ENCODE measurements at regions not wholly inside any gene's neighbourhood (a gene's known extent, or its start where the extent isn't known, plus 50 kb on each side); places are given as distances from the start of the nearest gene placed in this dataset.

DNA sequence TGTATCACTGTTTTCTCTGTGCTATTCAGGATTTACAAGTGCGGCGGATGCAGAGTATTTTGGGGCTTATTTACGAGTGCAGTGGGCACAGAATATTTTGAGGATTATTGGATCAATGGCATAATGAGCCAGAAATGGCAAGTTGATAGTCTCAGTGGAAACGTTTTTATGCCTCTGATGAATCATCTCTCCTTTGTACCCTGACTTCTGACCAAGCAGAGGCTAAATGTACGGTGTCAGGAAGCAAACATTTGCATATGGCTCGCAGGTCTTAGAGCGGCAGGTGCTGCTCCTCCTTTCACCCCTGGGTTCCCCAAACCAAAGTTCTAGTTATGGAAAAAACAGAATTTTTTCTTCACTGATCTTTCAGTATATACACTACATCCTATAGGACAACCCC lies 94.5 kb downstream of the LIG4 start:
- H3K9me3 ChIP-seq (ENCODE audit: control insufficient read depth in 2 of 2, insufficient read depth in 1 of 2, low read length in 1 of 2) = no peaks in the 10 kb centered on the region
- H3K27ac ChIP-seq (ENCODE audit: low read depth in 1 of 2, low read length in 1 of 2) = no peak overlapping the region
- no peaks in the 10 kb centered on the region for H3K4me1 ChIP-seq (ENCODE audit: control insufficient read depth in 2 of 2, insufficient read depth in 2 of 2, low read length in 2 of 2)
- no peak overlapping the region for H3K4me3 ChIP-seq (ENCODE audit: low read length in 2 of 2)
- DNase-seq (ENCODE audit: low read depth in 6 of 9, low spot score in 9 of 9) = no peak
- WGBS = 79% methylated on average over 7 of the region's 7 CpGs
- H3K27me3 ChIP-seq (ENCODE audit: control insufficient read depth in 2 of 2, insufficient read depth in 1 of 2, low read length in 1 of 2) = no peaks in the 10 kb centered on the region
- H3K36me3 ChIP-seq (ENCODE audit: control insufficient read depth in 2 of 2, insufficient read depth in 2 of 2, low read length in 1 of 2) = no peaks in the 10 kb centered on the region

DNA sequence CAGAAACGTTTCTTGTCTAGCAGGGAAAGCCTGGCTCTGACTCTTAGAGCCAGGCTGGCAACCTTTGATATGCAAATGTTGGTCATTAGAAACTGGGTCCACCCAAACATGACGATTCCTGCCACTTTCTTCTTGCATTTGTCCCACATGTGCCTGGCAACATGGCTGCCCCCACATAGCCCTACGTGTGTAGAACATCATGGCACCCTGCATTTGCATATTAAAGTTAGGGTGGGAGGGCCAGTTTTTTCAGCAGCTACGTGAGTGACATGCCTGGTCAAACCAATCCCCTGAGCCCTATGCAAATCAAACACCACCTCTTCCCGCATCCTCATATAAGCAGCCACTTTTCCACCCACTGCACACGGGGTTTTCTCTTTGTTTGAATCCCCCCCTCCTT lies 95.0 kb downstream of the LIG4 start:
- Histone ChIP-seq H3K4me1 (ENCODE audit: control insufficient read depth in 2 of 2, insufficient read depth in 2 of 2, low read length in 2 of 2) (no peaks in the 10 kb centered on the region), H3K4me3 (ENCODE audit: low read length in 2 of 2) (no peak overlapping the region), H3K27ac (ENCODE audit: low read depth in 1 of 2, low read length in 1 of 2) (no peak overlapping the region), H3K27me3 (ENCODE audit: control insufficient read depth in 2 of 2, insufficient read depth in 1 of 2, low read length in 1 of 2) (no peaks in the 10 kb centered on the region), H3K36me3 (ENCODE audit: control insufficient read depth in 2 of 2, insufficient read depth in 2 of 2, low read length in 1 of 2) (no peaks in the 10 kb centered on the region), H3K9me3 (ENCODE audit: control insufficient read depth in 2 of 2, insufficient read depth in 1 of 2, low read length in 1 of 2) (no peaks in the 10 kb centered on the region)
- no peak for DNase-seq (ENCODE audit: low read depth in 6 of 9, low spot score in 9 of 9)
- 75% methylated on average over 6 of the region's 6 CpGs for WGBS

DNA sequence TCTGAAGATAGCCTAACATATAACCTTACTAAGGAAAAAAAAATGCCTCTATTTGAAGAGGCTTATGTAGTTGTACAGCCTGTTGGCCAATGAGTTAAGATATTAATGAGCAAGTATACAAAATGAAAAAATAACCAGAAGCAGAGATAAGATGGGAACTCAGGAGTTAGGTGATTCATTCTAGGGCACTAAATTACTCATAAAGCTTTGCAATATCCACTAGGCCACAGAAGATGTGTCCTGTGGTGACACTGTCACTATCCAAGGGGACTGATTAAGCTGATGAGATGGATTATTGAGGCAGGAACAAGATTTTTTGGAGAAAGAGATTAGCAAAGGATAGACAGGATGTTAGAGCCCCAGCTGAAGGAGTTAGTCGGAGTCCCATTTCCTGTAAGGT lies 99.6 kb downstream of the LIG4 start:
- Histone ChIP-seq H3K36me3 (ENCODE audit: control insufficient read depth in 2 of 2, insufficient read depth in 2 of 2, low read length in 1 of 2) (no peaks in the 10 kb centered on the region), H3K27me3 (ENCODE audit: control insufficient read depth in 2 of 2, insufficient read depth in 1 of 2, low read length in 1 of 2) (no peaks in the 10 kb centered on the region), H3K9me3 (ENCODE audit: control insufficient read depth in 2 of 2, insufficient read depth in 1 of 2, low read length in 1 of 2) (no peaks in the 10 kb centered on the region), H3K27ac (ENCODE audit: low read depth in 1 of 2, low read length in 1 of 2) (no peak overlapping the region), H3K4me1 (ENCODE audit: control insufficient read depth in 2 of 2, insufficient read depth in 2 of 2, low read length in 2 of 2) (no peaks in the 10 kb centered on the region), H3K4me3 (ENCODE audit: low read length in 2 of 2) (no peak overlapping the region)
- no peak for DNase-seq (ENCODE audit: low read depth in 6 of 9, low spot score in 9 of 9)
- WGBS = 56% methylated on average over 1 of the region's 1 CpG

DNA sequence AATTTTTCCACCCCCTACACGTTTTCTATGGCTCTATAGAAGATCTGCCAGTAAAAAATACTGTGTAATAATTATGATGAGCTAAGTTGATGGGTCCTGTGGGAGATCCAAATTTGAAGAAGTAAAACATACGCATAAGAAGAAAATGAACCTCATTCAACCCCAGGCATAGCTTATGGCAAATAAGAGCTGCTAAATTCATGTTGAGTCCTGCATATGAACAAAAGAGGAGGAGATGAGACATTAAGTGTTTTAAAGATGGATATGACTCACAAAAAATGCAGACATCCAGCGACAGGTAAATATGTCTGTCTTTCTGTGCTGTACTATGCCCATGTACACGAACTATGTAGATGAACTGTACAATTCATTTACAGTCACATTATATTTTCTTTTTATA lies 101.9 kb downstream of the LIG4 start:
- H3K27me3 ChIP-seq (ENCODE audit: control insufficient read depth in 2 of 2, insufficient read depth in 1 of 2, low read length in 1 of 2) = no peaks in the 10 kb centered on the region
- 67% methylated on average over 4 of the region's 4 CpGs for WGBS

DNA sequence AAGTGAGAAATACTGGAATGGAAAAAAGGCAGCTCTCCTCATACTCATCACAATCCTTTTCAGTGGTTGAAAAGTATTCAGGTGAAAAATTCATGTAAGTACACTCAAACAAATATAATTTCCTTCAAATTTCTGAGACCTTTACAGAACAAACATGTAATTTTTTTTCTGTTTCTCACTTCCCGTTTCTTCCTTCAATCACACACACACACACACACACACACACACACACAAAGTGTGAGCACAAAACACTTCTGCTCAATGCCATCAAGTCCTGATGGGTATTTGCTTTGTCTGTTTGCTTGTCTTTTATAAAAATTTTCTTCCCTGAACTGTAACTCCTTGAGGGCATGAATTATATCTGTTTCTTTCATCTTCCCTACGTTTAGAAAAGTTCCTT lies 110.6 kb downstream of the LIG4 start:
- H3K27me3 ChIP-seq (ENCODE audit: control insufficient read depth in 2 of 2, insufficient read depth in 1 of 2, low read length in 1 of 2) = no peaks in the 10 kb centered on the region
- H3K4me3 ChIP-seq (ENCODE audit: low read length in 2 of 2) = no peak overlapping the region
- WGBS = 41% methylated on average over 2 of the region's 2 CpGs
- H3K9me3 ChIP-seq (ENCODE audit: control insufficient read depth in 2 of 2, insufficient read depth in 1 of 2, low read length in 1 of 2) = no peaks in the 10 kb centered on the region
- H3K36me3 ChIP-seq (ENCODE audit: control insufficient read depth in 2 of 2, insufficient read depth in 2 of 2, low read length in 1 of 2) = no peaks in the 10 kb centered on the region
- H3K27ac ChIP-seq (ENCODE audit: low read depth in 1 of 2, low read length in 1 of 2) = no peak overlapping the region
- no peaks in the 10 kb centered on the region for H3K4me1 ChIP-seq (ENCODE audit: control insufficient read depth in 2 of 2, insufficient read depth in 2 of 2, low read length in 2 of 2)
- no peak for DNase-seq (ENCODE audit: low read depth in 6 of 9, low spot score in 9 of 9)

More for the DNA sequence above, 101.9 kb downstream of the LIG4 start:
- no peak overlapping the region for H3K4me3 ChIP-seq (ENCODE audit: low read length in 2 of 2)
- no peaks in the 10 kb centered on the region for H3K4me1 ChIP-seq (ENCODE audit: control insufficient read depth in 2 of 2, insufficient read depth in 2 of 2, low read length in 2 of 2)
- DNase-seq (ENCODE audit: low read depth in 6 of 9, low spot score in 9 of 9) = no peak
- no peaks in the 10 kb centered on the region for H3K9me3 ChIP-seq (ENCODE audit: control insufficient read depth in 2 of 2, insufficient read depth in 1 of 2, low read length in 1 of 2)
- H3K27ac ChIP-seq (ENCODE audit: low read depth in 1 of 2, low read length in 1 of 2) = no peak overlapping the region
- no peaks in the 10 kb centered on the region for H3K36me3 ChIP-seq (ENCODE audit: control insufficient read depth in 2 of 2, insufficient read depth in 2 of 2, low read length in 1 of 2)

DNA sequence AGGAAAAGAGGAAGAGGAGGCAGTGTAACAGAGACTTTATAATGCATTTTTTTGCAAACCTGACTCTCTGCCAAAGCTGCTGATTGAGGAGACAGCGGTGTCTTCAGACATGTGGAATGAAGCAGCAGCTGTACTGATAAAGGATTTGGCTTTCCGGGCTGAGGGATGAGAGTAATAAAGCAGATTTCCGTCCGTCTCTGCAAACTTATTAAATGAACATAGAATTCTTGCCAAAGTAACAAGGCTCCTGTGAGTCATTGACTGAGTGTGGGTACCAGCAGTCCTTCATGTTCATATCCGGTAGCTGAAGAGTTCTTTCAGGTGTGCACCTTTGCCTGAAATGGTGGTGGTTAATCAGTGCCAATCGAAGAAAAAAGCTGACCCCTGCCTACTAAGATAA lies 112.6 kb downstream of the LIG4 start:
- H3K27me3 ChIP-seq (ENCODE audit: control insufficient read depth in 2 of 2, insufficient read depth in 1 of 2, low read length in 1 of 2) = no peaks in the 10 kb centered on the region
- no peaks in the 10 kb centered on the region for H3K36me3 ChIP-seq (ENCODE audit: control insufficient read depth in 2 of 2, insufficient read depth in 2 of 2, low read length in 1 of 2)
- 95% methylated on average over 6 of the region's 6 CpGs for WGBS
- DNase-seq (ENCODE audit: low read depth in 6 of 9, low spot score in 9 of 9) = no peak
- H3K4me1 ChIP-seq (ENCODE audit: control insufficient read depth in 2 of 2, insufficient read depth in 2 of 2, low read length in 2 of 2) = no peaks in the 10 kb centered on the region
- no peaks in the 10 kb centered on the region for H3K9me3 ChIP-seq (ENCODE audit: control insufficient read depth in 2 of 2, insufficient read depth in 1 of 2, low read length in 1 of 2)
- no peak overlapping the region for H3K4me3 ChIP-seq (ENCODE audit: low read length in 2 of 2)
- no peak overlapping the region for H3K27ac ChIP-seq (ENCODE audit: low read depth in 1 of 2, low read length in 1 of 2)

DNA sequence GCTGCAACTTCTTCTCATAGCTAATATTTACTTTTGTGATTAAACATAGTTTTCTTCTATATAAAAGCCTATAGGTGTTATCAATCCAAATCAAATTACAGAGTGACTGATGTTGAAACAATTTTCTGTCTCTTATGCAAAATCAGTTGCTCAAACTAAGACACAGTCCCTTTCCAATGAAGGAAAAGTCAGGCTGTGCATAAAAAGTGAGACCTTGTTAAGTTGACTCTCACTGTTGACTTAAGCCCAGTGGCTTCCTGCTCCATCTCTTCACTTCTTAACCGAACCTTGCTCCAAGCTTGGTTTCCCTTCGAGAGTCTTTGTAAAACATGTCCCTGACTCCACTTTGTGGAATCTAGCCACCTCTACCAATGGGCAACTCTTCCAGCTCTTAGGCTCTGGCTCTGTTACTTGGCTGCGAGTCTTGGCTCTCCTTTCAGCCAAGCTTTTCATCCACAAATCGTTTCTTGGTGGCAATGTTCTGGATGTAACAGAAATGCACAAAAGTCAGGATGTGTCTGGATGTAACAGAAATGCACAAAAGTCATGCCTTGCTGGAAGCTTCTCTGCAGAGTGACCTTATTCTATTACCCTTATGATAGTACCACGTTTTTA lies 118.9 kb downstream of the LIG4 start:
- Histone ChIP-seq H3K4me3 (ENCODE audit: low read length in 2 of 2) (no peak overlapping the region), H3K27me3 (ENCODE audit: control insufficient read depth in 2 of 2, insufficient read depth in 1 of 2, low read length in 1 of 2) (no peaks in the 10 kb centered on the region), H3K4me1 (ENCODE audit: control insufficient read depth in 2 of 2, insufficient read depth in 2 of 2, low read length in 2 of 2) (no peaks in the 10 kb centered on the region), H3K9me3 (ENCODE audit: control insufficient read depth in 2 of 2, insufficient read depth in 1 of 2, low read length in 1 of 2) (no peaks in the 10 kb centered on the region), H3K27ac (ENCODE audit: low read depth in 1 of 2, low read length in 1 of 2) (no peak overlapping the region), H3K36me3 (ENCODE audit: control insufficient read depth in 2 of 2, insufficient read depth in 2 of 2, low read length in 1 of 2) (no peaks in the 10 kb centered on the region)
- no peak for DNase-seq (ENCODE audit: low read depth in 6 of 9, low spot score in 9 of 9)
- WGBS = 70% methylated on average over 5 of the region's 5 CpGs

DNA sequence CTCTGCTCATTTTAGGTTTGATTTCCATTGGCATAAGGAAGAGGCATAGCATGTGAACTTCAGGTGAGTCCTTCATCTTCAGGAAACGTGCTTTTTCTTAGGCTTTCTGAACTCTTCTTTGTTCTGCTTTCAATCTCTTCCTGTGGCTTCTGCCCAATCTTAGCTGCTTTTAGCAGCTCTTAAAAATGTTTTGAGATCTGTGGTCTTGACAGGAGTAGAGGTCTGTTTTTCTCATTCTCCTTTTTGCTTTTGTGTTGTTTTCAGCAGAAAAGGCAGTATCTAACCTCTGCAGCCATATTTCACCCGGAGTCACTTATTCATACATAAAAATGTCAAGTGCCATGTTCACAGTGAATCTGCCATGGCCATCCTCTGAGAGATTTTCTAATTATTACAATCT lies 120.3 kb downstream of the LIG4 start:
- H3K4me3 ChIP-seq (ENCODE audit: low read length in 2 of 2) = no peak overlapping the region

DNA sequence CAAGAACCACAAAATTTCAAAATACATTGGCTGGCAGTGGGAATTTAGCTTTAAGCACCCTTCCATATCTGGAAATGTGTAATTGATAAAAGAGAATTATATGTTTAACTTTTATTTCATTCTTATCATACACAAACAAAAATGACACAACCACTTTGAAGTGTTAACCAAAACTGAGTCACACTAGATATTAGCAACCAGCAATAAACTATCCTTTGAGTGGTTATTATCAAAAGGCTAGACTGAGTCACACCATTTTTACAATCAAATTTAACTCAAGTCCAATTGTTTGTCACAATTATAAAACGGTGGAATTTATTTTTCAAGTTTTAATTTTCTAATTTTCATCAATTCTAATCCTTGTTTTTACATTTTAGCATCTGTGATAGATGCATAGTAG lies 121.7 kb downstream of the LIG4 start:
- WGBS = 55% methylated on average over 1 of the region's 1 CpG
- Histone ChIP-seq H3K27ac (ENCODE audit: low read depth in 1 of 2, low read length in 1 of 2) (no peak overlapping the region), H3K36me3 (ENCODE audit: control insufficient read depth in 2 of 2, insufficient read depth in 2 of 2, low read length in 1 of 2) (no peaks in the 10 kb centered on the region), H3K9me3 (ENCODE audit: control insufficient read depth in 2 of 2, insufficient read depth in 1 of 2, low read length in 1 of 2) (no peaks in the 10 kb centered on the region), H3K4me3 (ENCODE audit: low read length in 2 of 2) (no peak overlapping the region), H3K27me3 (ENCODE audit: control insufficient read depth in 2 of 2, insufficient read depth in 1 of 2, low read length in 1 of 2) (no peaks in the 10 kb centered on the region), H3K4me1 (ENCODE audit: control insufficient read depth in 2 of 2, insufficient read depth in 2 of 2, low read length in 2 of 2) (no peaks in the 10 kb centered on the region)
- DNase-seq (ENCODE audit: low read depth in 6 of 9, low spot score in 9 of 9) = no peak

More for the DNA sequence above, 120.3 kb downstream of the LIG4 start:
- Histone ChIP-seq H3K36me3 (ENCODE audit: control insufficient read depth in 2 of 2, insufficient read depth in 2 of 2, low read length in 1 of 2) (no peaks in the 10 kb centered on the region), H3K27me3 (ENCODE audit: control insufficient read depth in 2 of 2, insufficient read depth in 1 of 2, low read length in 1 of 2) (no peaks in the 10 kb centered on the region), H3K9me3 (ENCODE audit: control insufficient read depth in 2 of 2, insufficient read depth in 1 of 2, low read length in 1 of 2) (no peaks in the 10 kb centered on the region), H3K27ac (ENCODE audit: low read depth in 1 of 2, low read length in 1 of 2) (no peak overlapping the region), H3K4me1 (ENCODE audit: control insufficient read depth in 2 of 2, insufficient read depth in 2 of 2, low read length in 2 of 2) (no peaks in the 10 kb centered on the region)
- no peak for DNase-seq (ENCODE audit: low read depth in 6 of 9, low spot score in 9 of 9)
- WGBS = 69% methylated on average over 2 of the region's 2 CpGs

DNA sequence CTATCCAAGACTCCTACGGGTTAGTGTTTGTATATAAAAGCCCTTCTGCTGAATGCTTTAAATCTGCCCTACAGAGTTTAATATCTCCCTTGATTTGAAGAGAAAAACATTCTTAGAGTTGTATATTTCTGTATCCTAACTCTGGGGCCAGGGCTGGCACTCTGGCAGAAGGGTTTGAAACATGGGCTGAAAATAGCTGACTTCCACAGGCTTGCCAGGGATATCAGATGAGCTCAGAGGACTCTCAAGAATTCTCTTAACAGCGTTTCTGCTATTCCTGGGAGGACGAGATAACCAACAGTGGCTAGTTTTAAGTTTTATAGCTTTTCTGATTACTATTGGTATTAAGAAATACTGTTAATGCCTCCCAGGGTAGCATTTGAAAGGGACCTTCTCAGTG lies 127.5 kb downstream of the LIG4 start:
- H3K4me1 ChIP-seq (ENCODE audit: control insufficient read depth in 2 of 2, insufficient read depth in 2 of 2, low read length in 2 of 2) = no peaks in the 10 kb centered on the region
- H3K4me3 ChIP-seq (ENCODE audit: low read length in 2 of 2) = no peak overlapping the region
- H3K9me3 ChIP-seq (ENCODE audit: control insufficient read depth in 2 of 2, insufficient read depth in 1 of 2, low read length in 1 of 2) = no peaks in the 10 kb centered on the region
- 88% methylated on average over 3 of the region's 3 CpGs for whole genome bisulfite sequencing
- DNase-seq (ENCODE audit: low read depth in 6 of 9, low spot score in 9 of 9) = no peak
- H3K27ac ChIP-seq (ENCODE audit: low read depth in 1 of 2, low read length in 1 of 2) = no peak overlapping the region
- no peaks in the 10 kb centered on the region for H3K36me3 ChIP-seq (ENCODE audit: control insufficient read depth in 2 of 2, insufficient read depth in 2 of 2, low read length in 1 of 2)
- H3K27me3 ChIP-seq (ENCODE audit: control insufficient read depth in 2 of 2, insufficient read depth in 1 of 2, low read length in 1 of 2) = no peaks in the 10 kb centered on the region
